ENCODE measurements at regions not wholly inside any gene's neighbourhood (a gene's known extent, or its start where the extent isn't known, plus 50 kb on each side); places are given as distances from the start of the nearest gene placed in this dataset.

DNA sequence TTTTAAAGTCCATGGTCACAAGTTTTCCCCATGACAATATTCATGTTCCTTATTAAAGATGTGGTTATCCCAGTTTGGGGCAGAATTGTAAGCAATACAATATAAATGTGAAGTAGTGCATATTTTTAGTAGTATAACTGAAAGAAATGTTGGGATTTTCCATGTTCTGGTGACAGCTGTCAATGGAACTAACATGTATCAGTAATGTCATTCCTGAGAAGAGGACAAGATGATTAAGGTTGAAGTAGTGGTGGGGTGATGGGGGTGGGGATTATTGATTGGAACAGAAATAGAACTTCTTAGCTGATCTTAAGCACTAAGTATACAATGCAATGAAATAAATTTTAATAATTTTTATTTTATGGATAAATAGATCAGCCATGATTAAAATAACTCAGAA lies 81.6 kb downstream of the PDHA2 start:
- TF ChIP-seq, protein P1, sequence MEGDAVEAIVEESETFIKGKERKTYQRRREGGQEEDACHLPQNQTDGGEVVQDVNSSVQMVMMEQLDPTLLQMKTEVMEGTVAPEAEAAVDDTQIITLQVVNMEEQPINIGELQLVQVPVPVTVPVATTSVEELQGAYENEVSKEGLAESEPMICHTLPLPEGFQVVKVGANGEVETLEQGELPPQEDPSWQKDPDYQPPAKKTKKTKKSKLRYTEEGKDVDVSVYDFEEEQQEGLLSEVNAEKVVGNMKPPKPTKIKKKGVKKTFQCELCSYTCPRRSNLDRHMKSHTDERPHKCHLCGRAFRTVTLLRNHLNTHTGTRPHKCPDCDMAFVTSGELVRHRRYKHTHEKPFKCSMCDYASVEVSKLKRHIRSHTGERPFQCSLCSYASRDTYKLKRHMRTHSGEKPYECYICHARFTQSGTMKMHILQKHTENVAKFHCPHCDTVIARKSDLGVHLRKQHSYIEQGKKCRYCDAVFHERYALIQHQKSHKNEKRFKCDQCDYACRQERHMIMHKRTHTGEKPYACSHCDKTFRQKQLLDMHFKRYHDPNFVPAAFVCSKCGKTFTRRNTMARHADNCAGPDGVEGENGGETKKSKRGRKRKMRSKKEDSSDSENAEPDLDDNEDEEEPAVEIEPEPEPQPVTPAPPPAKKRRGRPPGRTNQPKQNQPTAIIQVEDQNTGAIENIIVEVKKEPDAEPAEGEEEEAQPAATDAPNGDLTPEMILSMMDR (IDR thresholded peaks at IDR 0.05; ENCODE audit: low read length): no peak
- TF ChIP-seq EZH2 (IDR thresholded peaks at IDR 0.05; ENCODE audit: borderline replicate concordance, low read length): no peak
